ENCODE measurements at regions not wholly inside any gene's neighbourhood (a gene's known extent, or its start where the extent isn't known, plus 50 kb on each side); places are given as distances from the start of the nearest gene placed in this dataset.

GRCh38 chr20:57842720-57843119, 132.9 kb upstream of the PMEPA1 start:
- Histone ChIP-seq H3K4me1 (replicated peaks in 1 of 4; ENCODE audit: control insufficient read depth in 3 of 4, insufficient read depth in 4 of 4, low read length in 3 of 4) (no peaks in the 10 kb centered on the region; a peak in 1 of 7 replicates), H3K14ac (ENCODE audit: insufficient read length) (no peak overlapping the region)
- FAIRE-seq = no peak

More at GRCh38 chr20:57842720-57843119, 132.9 kb upstream of the PMEPA1 start:
- H2BK5ac ChIP-seq (ENCODE audit: low read depth, low read length) = no peak overlapping the region
- H3K9ac ChIP-seq (replicated peaks in 1 of 4; ENCODE audit: extremely low read depth in 1 of 4, low read depth in 3 of 4, low read length in 3 of 4) = no peak overlapping the region
- no peak overlapping the region for H3K56ac ChIP-seq (replicated peaks; ENCODE audit: insufficient read length, low read depth, low read length)
- no peaks in the 10 kb centered on the region for H3K79me2 ChIP-seq (ENCODE audit: control insufficient read depth in 1 of 2, insufficient read depth in 2 of 2, low read length in 2 of 2)
- H2BK20ac ChIP-seq (ENCODE audit: low read length) = no peak overlapping the region
- no peak overlapping the region for H4K91ac ChIP-seq (replicated peaks; ENCODE audit: insufficient read length, low read length)
- no peak overlapping the region for H4K8ac ChIP-seq (ENCODE audit: extremely low read depth, insufficient read depth, low read length)
- no peak overlapping the region for H3K4ac ChIP-seq (replicated peaks; ENCODE audit: insufficient read length, low read depth, low read length)
- no peaks in the 10 kb centered on the region for H3K27me3 ChIP-seq (replicated peaks in 1 of 4; ENCODE audit: control insufficient read depth in 3 of 4, extremely low read depth in 1 of 4, insufficient read depth in 3 of 4, low read length in 3 of 4)
- no peak overlapping the region for H3K27ac ChIP-seq (ENCODE audit: low read depth, low read length)
- no peak for DNase-seq (ENCODE audit: low read depth in 1 of 2, low spot score in 2 of 2)
- H2BK12ac ChIP-seq (ENCODE audit: low read depth, low read length) = no peak overlapping the region
- no peak for TF ChIP-seq YY1 (IDR thresholded peaks at IDR 0.05; ENCODE audit: low read depth, low read length)
- TF ChIP-seq KDM1A (IDR thresholded peaks at IDR 0.05; ENCODE audit: borderline replicate concordance, low read length) = no peak
- no peak for TF ChIP-seq RNF2 (IDR thresholded peaks at IDR 0.05; ENCODE audit: borderline replicate concordance, low read depth, low read length, missing control alignments, poor library complexity, severe bottlenecking)
- TF ChIP-seq CBX8 (IDR thresholded peaks at IDR 0.05; ENCODE audit: borderline replicate concordance, low read depth, low read length) = no peak
- TF ChIP-seq SIN3A (conservative IDR thresholded peaks at IDR 0.05 in 1 of 2, IDR thresholded peaks at IDR 0.05 in 1 of 2; ENCODE audit: low read depth in 1 of 2, low read length in 2 of 2) = no peak
- TF ChIP-seq TCF12 (IDR thresholded peaks at IDR 0.05; ENCODE audit: low read depth, low read length) = no peak
- no peak for TF ChIP-seq POLR2A (IDR thresholded peaks at IDR 0.05; ENCODE audit: control extremely low read depth in 1 of 2, low read depth in 2 of 2, low read length in 2 of 2)
- no peak for TF ChIP-seq ZNF274 (IDR thresholded peaks at IDR 0.05; ENCODE audit: borderline replicate concordance, extremely low read depth, low read length)
- TF ChIP-seq SP4 (IDR thresholded peaks at IDR 0.05; ENCODE audit: low read length) = no peak
- no peaks in the 10 kb centered on the region for H3K79me1 ChIP-seq (ENCODE audit: low read depth, low read length)
- POLR2A ChIA-PET (ENCODE audit: partially characterized antibody) = no interaction called here
- H4K20me1 ChIP-seq (replicated peaks in 1 of 2; ENCODE audit: control insufficient read depth in 1 of 2, insufficient read depth in 2 of 2, low read length in 2 of 2) = no peaks in the 10 kb centered on the region
- no peak overlapping the region for H3K23ac ChIP-seq (ENCODE audit: insufficient read length)
- no peaks in the 10 kb centered on the region for H3K23me2 ChIP-seq (ENCODE audit: low read depth, low read length)
- H2AFZ ChIP-seq (ENCODE audit: low read length) = no peak overlapping the region
- 90% methylated on average over 4 of the region's 4 CpGs; no CpG with 5 or more reads in 1 of the 2 experiments for WGBS, 2 experiments (ENCODE audit: extremely low coverage in 1 of 2, insufficient coverage in 1 of 2, insufficient read length in 1 of 2, insufficient replicate concordance in 2 of 2, low coverage in 1 of 2, low lambda C conversion rate in 2 of 2, missing lambda C conversion rate in 1 of 2)
- H3K18ac ChIP-seq (ENCODE audit: extremely low read depth, low read length) = no peak overlapping the region
- H3K4me2 ChIP-seq (ENCODE audit: insufficient read depth in 1 of 2, low read depth in 2 of 2, low read length in 2 of 2) = no peak overlapping the region
- no peaks in the 10 kb centered on the region for H3K9me3 ChIP-seq (ENCODE audit: insufficient read depth in 2 of 2, low read depth in 1 of 2, low read length in 1 of 2)
- CTCF ChIA-PET (ENCODE audit: partially characterized antibody) = interaction anchor here (1.9 kb wide), 1 partner anchor 220 kb away, joined by 3 read pairs; no protein-coding TSS in a partner anchor
- no peak overlapping the region for H2AK5ac ChIP-seq (ENCODE audit: low read depth, low read length)
- H2BK120ac ChIP-seq (replicated peaks; ENCODE audit: low read depth, low read length) = no peak overlapping the region
- H3K36me3 ChIP-seq (ENCODE audit: control insufficient read depth in 2 of 4, insufficient read depth in 4 of 4, low read length in 3 of 4) = no peaks in the 10 kb centered on the region
- no peak overlapping the region for H4K5ac ChIP-seq (ENCODE audit: insufficient read length, low read depth, low read length)
- no peak overlapping the region for H2BK15ac ChIP-seq (ENCODE audit: low read length)
- H3K4me3 ChIP-seq (ENCODE audit: extremely low read depth in 1 of 4, insufficient read depth in 2 of 4, low read depth in 3 of 4, low read length in 4 of 4) = no peak overlapping the region

Data from H1 (cell line).